ENCODE measurements at regions not wholly inside any gene's neighbourhood (a gene's known extent, or its start where the extent isn't known, plus 50 kb on each side); places are given as distances from the start of the nearest gene placed in this dataset.
"Not testable (repeated sequence)": the region's sequence is repeated elsewhere in the genome, so short reads cannot be mapped to it uniquely, and the experiment has no call there.

- H3K9me3 ChIP-seq (ENCODE audit: low read length); H3K36me3 ChIP-seq (replicated peaks in 1 of 2; ENCODE audit: control insufficient read depth in 1 of 2, insufficient read depth in 2 of 2, low read length in 2 of 2); H3K27ac ChIP-seq (ENCODE audit: extremely low read length, insufficient read depth, low read length); FAIRE-seq; BruUV-seq (replicated peaks); in situ Hi-C loops (cut with HindIII; ENCODE audit: extremely low pct_ligation_motif_present, low pct_unique_long_range_greater_than_20kb); H3K9ac ChIP-seq (ENCODE audit: insufficient read depth, low read depth, low read length); CTCF ChIA-PET (ENCODE audit: low intra/inter-chr PET ratio, low total read pairs); POLR2A ChIA-PET; H3K27me3 ChIP-seq (ENCODE audit: control insufficient read depth in 1 of 2, insufficient read depth in 2 of 2, low read length in 2 of 2); H4K20me1 ChIP-seq (ENCODE audit: insufficient read depth, low read length); H3K4me2 ChIP-seq (ENCODE audit: low read depth, low read length); H2AFZ ChIP-seq (ENCODE audit: low read length); H3K79me2 ChIP-seq (ENCODE audit: insufficient read depth, low read length); intact Hi-C loops (cut with micrococcal nuclease; ENCODE audit: unreplicated experiment); H3K4me3 ChIP-seq (replicated peaks in 1 of 3; ENCODE audit: insufficient read depth in 1 of 3, low read depth in 2 of 3, low read length in 3 of 3): not testable (repeated sequence)
- TF ChIP-seq ZFX (CRISPR knock-in tag; IDR thresholded peaks at IDR 0.05; ENCODE audit: low read depth) (0 out of 2 replicates have a peak, but pooled peaks have one; percentile 16), HNF4A (CRISPR knock-in tag; IDR thresholded peaks at IDR 0.05) (peak; percentile 40; the same call in 1 of the 2 replicates)
- peaks cover 14% of the 10 kb centered on the region; the same call in 1 of the 2 replicates for H3K4me1 ChIP-seq (ENCODE audit: insufficient read depth, low read length)
- WGBS (ENCODE audit: low lambda C conversion rate), result 55% methylated on average over 13 of the region's 25 CpGs
- DNase-seq (ENCODE audit: low spot score), result peak; percentile 11
- peak; percentile 52 for ATAC-seq
These were observed 124.1 kb upstream of the AKAP13 start for GRCh38 chr15:85256009-85256997.

GRCh38 chr15:85258062-85258445 lies 122.3 kb upstream of the AKAP13 start:
- POLR2A ChIA-PET; BruUV-seq (replicated peaks); H3K79me2 ChIP-seq (ENCODE audit: insufficient read depth, low read length): not testable (repeated sequence)

GRCh38 chr15:85258559-85259209 lies 121.7 kb upstream of the AKAP13 start:
- intact Hi-C loops (cut with micrococcal nuclease; ENCODE audit: unreplicated experiment); H3K79me2 ChIP-seq (ENCODE audit: insufficient read depth, low read length); H3K4me2 ChIP-seq (ENCODE audit: low read depth, low read length); FAIRE-seq; H2AFZ ChIP-seq (ENCODE audit: low read length); H4K20me1 ChIP-seq (ENCODE audit: insufficient read depth, low read length); H3K36me3 ChIP-seq (replicated peaks in 1 of 2; ENCODE audit: control insufficient read depth in 1 of 2, insufficient read depth in 2 of 2, low read length in 2 of 2); CTCF ChIA-PET (ENCODE audit: low intra/inter-chr PET ratio, low total read pairs); BruUV-seq (replicated peaks); in situ Hi-C loops (cut with HindIII; ENCODE audit: extremely low pct_ligation_motif_present, low pct_unique_long_range_greater_than_20kb); H3K4me3 ChIP-seq (replicated peaks in 1 of 3; ENCODE audit: insufficient read depth in 1 of 3, low read depth in 2 of 3, low read length in 3 of 3); H3K27me3 ChIP-seq (ENCODE audit: control insufficient read depth in 1 of 2, insufficient read depth in 2 of 2, low read length in 2 of 2); H3K9ac ChIP-seq (ENCODE audit: insufficient read depth, low read depth, low read length); H3K27ac ChIP-seq (ENCODE audit: extremely low read length, insufficient read depth, low read length); POLR2A ChIA-PET; ATAC-seq; H3K9me3 ChIP-seq (ENCODE audit: low read length); DNase-seq (ENCODE audit: low spot score): not testable (repeated sequence)
- peaks cover 14% of the 10 kb centered on the region; the same call in 1 of the 2 replicates for H3K4me1 ChIP-seq (ENCODE audit: insufficient read depth, low read length)
- no CpG with 5 or more reads among the region's 19 CpGs for WGBS (ENCODE audit: low lambda C conversion rate)

More at GRCh38 chr15:85258062-85258445, 122.3 kb upstream of the AKAP13 start:
- H3K9me3 ChIP-seq (ENCODE audit: low read length); FAIRE-seq; H3K9ac ChIP-seq (ENCODE audit: insufficient read depth, low read depth, low read length); intact Hi-C loops (cut with micrococcal nuclease; ENCODE audit: unreplicated experiment); H3K4me3 ChIP-seq (replicated peaks in 1 of 3; ENCODE audit: insufficient read depth in 1 of 3, low read depth in 2 of 3, low read length in 3 of 3); H2AFZ ChIP-seq (ENCODE audit: low read length); H3K4me2 ChIP-seq (ENCODE audit: low read depth, low read length); H3K27ac ChIP-seq (ENCODE audit: extremely low read length, insufficient read depth, low read length); H3K36me3 ChIP-seq (replicated peaks in 1 of 2; ENCODE audit: control insufficient read depth in 1 of 2, insufficient read depth in 2 of 2, low read length in 2 of 2); H4K20me1 ChIP-seq (ENCODE audit: insufficient read depth, low read length); CTCF ChIA-PET (ENCODE audit: low intra/inter-chr PET ratio, low total read pairs); in situ Hi-C loops (cut with HindIII; ENCODE audit: extremely low pct_ligation_motif_present, low pct_unique_long_range_greater_than_20kb); H3K27me3 ChIP-seq (ENCODE audit: control insufficient read depth in 1 of 2, insufficient read depth in 2 of 2, low read length in 2 of 2): not testable (repeated sequence)
- peaks cover 14% of the 10 kb centered on the region; the same call in 1 of the 2 replicates for H3K4me1 ChIP-seq (ENCODE audit: insufficient read depth, low read length)
- peak; percentile 7 for DNase-seq (ENCODE audit: low spot score)
- WGBS (ENCODE audit: low lambda C conversion rate), result no CpG with 5 or more reads among the region's 4 CpGs
- ATAC-seq, result peak; percentile 18; the same call in 2 of the 3 replicates
